ENCODE measurements at regions not wholly inside any gene's neighbourhood (a gene's known extent, or its start where the extent isn't known, plus 50 kb on each side); places are given as distances from the start of the nearest gene placed in this dataset.
"Not testable (repeated sequence)": the region's sequence is repeated elsewhere in the genome, so short reads cannot be mapped to it uniquely, and the experiment has no call there.

DNA sequence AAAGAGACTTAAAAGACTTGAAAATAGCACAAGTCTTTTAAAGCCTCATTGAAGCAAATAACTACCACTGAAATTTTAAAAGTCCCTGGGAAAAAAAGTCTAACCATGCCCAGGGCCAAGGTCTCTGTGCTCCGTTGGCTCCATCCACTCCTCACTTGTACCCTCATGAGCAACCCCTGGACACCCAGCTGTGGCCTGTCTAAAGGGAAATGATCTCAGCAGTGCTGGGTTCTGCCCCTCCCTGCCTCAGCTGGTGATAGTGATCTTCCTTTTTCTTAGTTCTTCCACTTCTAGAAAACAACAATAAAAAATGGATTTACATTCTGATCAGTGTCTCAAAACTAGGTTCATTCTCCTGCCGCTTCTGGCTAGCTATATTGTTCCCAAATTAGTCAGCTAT is 423.5 kb upstream of the ADAMTS5 start:
- no peak for DNase-seq

DNA sequence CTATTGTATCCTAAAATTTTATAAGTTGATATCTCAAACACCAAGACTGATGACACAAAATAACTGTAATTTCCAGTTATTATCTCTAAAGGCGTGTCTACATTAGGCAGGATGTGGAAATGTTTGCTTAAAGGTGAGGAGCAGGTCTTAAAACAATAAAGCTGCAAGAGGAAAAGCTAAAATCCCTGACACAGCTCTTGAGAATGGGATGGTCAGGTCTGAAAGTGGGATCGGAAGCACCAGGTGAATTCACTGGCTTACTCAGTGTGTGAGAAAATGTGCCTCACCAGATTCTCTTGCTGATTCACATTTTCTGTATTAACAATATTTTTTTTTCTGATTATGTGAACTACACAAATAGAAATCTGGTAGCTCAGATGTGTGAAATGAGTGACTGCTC is 421.9 kb upstream of the ADAMTS5 start:
- DNase-seq: no peak

- no peak for DNase-seq
These were observed 415.5 kb upstream of the ADAMTS5 start for GRCh38 chr21:27382404-27382803.

- DNase-seq: no peak
These were observed 413.4 kb upstream of the ADAMTS5 start for GRCh38 chr21:27380303-27380702.

DNA sequence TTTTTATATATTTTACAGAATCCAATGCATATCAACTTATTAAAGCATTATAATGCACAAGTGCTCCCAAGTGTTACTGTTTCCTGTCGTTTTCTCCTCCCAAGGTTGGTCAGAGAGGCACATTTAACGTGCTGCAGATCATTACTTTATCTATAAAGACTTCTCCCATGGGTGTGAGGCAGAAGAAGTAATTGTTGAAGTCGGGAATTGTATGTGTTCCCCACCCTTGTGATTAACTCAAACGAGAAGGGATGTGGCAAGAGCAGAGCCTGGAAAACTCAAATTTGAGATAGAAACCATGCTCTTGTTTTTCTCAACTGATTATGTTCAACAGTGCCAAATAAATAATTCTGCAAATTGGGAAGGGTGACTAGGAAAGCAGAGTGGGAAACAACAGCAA is 412.5 kb upstream of the ADAMTS5 start:
- no peak for DNase-seq

GRCh38 chr21:27372381-27372780 is 405.5 kb upstream of the ADAMTS5 start:
- no peak for DNase-seq

GRCh38 chr21:27371975-27372331 is 405.1 kb upstream of the ADAMTS5 start:
- DNase-seq: no peak

DNA sequence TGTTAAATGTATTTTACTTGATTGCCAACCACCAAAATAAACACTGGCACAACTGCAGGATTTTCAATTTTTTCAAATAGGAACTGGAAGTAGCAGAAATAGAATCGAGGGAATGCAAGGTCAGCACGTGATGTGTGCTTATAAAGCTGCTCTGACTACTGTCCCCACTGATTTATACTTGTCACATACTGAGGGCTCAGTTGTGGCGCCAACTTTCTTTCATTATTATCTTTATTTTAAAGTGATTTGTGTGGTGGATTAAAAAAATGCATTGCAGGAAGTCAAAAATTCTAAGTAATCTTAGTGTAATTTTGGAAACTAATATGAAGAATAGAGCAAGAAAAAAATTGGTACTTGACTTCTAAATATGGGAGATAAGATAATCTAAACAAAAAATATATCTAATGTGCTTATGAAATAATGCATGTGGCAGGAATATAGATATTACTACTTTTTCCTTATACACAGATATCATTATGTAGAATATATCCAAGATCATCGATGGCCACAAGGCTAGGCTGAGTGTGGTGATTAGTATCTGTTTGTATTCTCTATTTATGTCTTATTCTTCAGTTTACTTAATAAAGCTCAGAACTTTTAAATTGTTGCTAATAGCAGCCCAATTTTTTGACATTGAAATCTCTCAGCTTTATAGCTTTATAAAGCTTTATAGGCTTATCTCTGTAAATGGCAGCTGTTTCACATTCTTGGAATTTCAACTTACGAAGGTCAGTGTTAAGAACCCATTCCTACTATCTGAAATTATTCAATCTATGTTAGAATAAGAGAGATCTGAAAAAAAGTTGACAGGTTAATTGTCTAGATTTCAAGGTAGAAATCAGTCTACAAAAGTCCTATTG is 404.5 kb upstream of the ADAMTS5 start:
- DNase-seq: no peak

- no peak for DNase-seq
These were observed 403.2 kb upstream of the ADAMTS5 start for GRCh38 chr21:27369978-27370571.

- no peak for DNase-seq
These were observed 402.3 kb upstream of the ADAMTS5 start for GRCh38 chr21:27369234-27369633.

DNA sequence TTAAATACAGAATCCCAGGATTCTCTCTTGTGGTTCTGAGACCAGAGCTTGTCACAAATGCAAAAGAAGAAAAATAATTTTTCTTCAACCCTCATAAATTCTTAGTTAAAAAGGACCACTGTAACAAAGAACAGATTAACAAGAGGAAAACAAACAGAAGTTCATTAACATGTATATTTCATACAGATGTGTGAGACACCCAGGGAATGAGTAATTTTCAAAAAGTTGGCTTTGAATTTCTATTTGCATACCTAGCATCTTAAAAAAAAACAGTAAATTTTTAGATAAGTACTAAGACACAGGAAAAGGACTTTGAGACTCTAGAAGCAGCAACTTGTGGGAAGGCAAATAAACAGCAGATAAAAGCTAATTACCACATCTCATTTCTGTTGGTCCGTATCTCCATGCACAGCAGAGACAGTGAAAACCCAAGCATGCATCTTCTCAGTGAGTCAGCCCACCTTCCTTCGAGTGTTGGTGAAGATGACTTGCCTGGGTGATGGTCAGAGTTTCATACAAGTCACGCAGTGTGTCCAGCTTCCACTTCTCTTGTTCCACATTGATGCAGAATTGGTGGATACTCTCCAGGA is 399.9 kb upstream of the ADAMTS5 start:
- no peak for DNase-seq

DNA sequence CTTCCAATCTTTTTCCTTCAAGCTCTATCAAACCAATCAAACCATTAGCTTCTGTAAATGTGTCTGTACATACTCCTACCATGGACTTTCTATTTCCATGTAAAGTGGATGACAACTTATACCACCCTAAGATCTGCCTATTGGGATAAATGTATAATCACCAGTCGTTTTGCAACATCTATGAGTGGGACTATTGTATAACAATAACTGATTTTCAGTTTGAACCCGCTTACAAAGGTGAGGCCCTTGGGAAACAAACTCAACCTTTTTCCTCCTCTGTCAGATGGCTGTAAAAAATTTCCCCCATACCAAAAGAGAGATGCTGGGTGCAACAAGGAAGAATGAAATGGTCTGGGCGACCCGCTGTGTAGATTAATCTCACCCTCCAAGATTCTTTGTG is 399.1 kb upstream of the ADAMTS5 start:
- no peak for DNase-seq

GRCh38 chr21:27365394-27365793 is 398.5 kb upstream of the ADAMTS5 start:
- DNase-seq: no peak

DNA sequence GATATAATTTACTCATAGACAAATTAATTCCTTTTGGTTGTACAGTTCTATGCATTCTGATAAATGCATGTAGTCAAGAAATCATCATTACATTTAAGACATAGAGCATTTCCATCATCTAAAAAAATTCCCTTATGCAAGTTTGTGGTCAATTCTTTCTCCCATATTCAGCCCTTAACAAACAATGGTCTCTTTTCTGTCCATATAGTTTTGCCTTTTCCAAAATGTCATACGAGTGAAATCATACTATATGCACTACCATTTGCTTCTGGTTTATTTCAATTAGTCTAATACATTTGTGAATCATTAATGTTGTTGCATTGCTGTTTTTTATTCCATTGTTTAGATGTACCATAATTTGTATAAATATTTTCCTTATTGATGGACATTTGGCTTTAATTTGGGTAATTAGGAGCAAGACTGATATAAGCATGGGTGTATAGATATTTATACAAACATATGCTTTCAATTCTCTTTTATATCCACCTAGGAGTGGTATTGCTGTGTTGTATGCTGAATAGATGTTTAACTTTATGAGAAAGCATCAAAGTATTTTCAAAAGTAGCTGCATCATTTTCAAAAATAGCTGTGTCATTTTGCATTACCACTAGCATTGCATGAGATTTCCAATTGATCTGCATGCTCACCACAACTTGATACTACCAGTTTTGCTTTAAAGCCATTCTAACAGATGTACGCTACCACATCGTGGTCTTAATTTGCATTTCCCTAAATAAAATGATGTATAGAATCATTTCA is 397.0 kb upstream of the ADAMTS5 start:
- DNase-seq: no peak

DNA sequence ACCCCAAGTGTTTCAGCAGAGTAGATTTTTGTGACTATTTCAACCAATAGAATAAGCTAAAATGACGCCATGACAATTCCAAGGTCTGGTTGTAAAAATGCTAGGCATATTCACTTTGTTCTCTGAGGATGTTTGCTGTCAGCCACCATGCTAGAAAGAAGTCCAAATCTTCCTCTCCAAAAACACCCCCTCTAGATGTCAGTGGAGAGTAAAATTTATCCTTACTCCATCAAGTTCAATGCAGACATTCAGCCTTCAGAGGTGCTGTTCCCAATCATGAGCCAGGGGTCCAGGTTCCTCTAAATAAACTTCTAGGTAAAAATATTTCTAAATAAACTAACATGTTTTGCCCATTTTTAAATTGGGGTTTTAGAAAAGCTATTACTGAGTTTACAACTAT is 395.4 kb upstream of the ADAMTS5 start:
- DNase-seq: no peak

- no peak for DNase-seq
These were observed 392.3 kb upstream of the ADAMTS5 start for GRCh38 chr21:27359141-27359540.

- DNase-seq: no peak
These were observed 386.0 kb upstream of the ADAMTS5 start for GRCh38 chr21:27352885-27353284.

DNA sequence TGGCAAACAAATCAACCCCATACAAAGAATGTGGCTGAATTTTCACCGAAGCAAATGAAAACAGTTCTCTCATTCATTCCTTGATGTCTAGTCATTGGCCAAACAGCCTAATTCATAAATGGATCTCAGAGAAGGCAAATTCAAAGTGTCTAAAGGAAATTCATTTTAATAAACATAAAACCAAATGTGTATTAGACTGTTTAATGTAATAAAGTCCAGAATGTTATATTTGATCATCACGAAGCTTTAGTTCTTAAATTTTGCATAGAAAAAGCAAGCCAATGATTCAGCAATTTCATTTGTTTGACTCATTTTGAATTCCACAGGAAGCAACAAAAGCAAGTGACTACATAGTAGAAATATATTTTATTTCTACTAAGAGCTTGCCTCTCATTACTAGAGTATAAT is 379.2 kb upstream of the ADAMTS5 start:
- DNase-seq: no peak

DNA sequence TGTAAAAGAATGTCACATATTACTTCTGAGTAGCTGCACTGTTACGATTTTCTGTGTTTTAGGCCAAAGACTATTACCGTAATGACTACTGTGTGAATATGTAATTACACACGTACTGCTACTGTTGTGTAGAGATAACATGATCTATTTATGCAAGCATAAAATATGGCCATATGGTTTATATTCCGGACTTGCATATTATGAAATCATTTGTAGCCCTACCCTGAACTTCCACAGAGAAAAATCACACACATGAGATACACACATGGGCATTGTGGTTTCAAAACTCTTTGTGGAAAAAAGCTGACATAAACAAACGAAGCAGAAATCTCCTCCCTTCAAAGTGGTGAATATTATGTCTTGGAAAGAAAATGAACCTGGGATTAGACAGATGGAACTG is 373.0 kb upstream of the ADAMTS5 start:
- no peak for DNase-seq

GRCh38 chr21:27338007-27338406 is 371.1 kb upstream of the ADAMTS5 start:
- not testable (repeated sequence) for DNase-seq

- no peak for DNase-seq
These were observed 366.2 kb upstream of the ADAMTS5 start for GRCh38 chr21:27333096-27333495.

DNA sequence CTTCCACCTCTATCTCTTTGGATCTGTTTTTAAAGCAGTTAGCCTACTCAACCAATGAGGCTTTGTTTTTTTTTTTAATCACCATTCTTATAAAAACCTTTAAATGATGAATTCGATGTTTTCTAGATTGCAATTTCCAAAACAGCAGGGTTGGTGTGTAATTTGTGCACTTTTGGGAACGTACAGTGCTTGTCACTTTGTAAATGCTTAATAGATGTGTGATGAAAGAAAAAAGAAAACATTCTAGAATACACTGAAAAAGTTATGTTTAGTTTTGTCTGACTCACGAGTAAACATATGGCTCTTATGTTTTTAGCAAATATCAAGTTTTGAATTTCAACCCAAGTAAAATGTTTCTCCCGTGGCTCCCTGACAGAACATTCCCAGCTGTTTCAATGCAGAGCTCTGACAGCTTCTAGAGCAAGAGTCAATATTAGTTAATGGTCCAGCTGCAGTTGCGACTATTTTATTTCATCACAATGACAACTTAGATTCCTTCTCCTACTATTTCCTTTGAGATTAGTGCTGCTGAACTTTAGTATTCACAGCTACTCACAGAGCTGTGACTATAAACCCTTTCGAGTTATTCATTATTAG is 362.5 kb upstream of the ADAMTS5 start:
- DNase-seq: no peak

- no peak for DNase-seq
These were observed 359.4 kb upstream of the ADAMTS5 start for GRCh38 chr21:27326301-27326700.

All from AML-193 (cell line).